RWPE2 (cell line): ENCODE measurements at regions not wholly inside any gene's neighbourhood (a gene's known extent, or its start where the extent isn't known, plus 50 kb on each side); places are given as distances from the start of the nearest gene placed in this dataset.
A peak's percentile ranks its signal among the peaks of the same experiment; 100 is the strongest.

ENCODE experiments used
- ATAC-seq: fragments of 200-7000 bp; cut with Tn5 transposase; 3 replicates; pipeline ENCODE4 v1.9.1; 2021; ENCODE audit warnings: low read depth
- DNase-seq: peaks from one replicate; pipeline ENCODE4 v3.0.0-alpha.2; 2020; ENCODE audit warnings: low spot score
- H3K27ac ChIP-seq: fragments of 450-650 bp; 2 replicates; pipeline ENCODE4 v1.5.1; 2017; ENCODE audit warnings: mild to moderate bottlenecking; ENCODE audit not compliant: poor library complexity, severe bottlenecking
- H3K27me3 ChIP-seq: fragments of 250-450 bp; sonication (Bioruptor Pico); 2 replicates; pipeline ENCODE4 v1.5.1; 2021; ENCODE audit warnings: mild to moderate bottlenecking, moderate library complexity; ENCODE audit not compliant: insufficient read depth, poor library complexity, severe bottlenecking
- H3K36me3 ChIP-seq: fragments of 250-450 bp; sonication (Bioruptor Pico); 2 replicates; pipeline ENCODE4 v1.5.1; 2020; ENCODE audit warnings: low read depth, mild to moderate bottlenecking, moderate library complexity
- H3K4me1 ChIP-seq: fragments of 250-450 bp; sonication (Bioruptor Pico); 2 replicates; pipeline ENCODE4 v1.5.1; 2021; ENCODE audit warnings: mild to moderate bottlenecking, moderate library complexity; ENCODE audit not compliant: insufficient read depth, poor library complexity, severe bottlenecking
- H3K4me3 ChIP-seq: fragments of 250-450 bp; sonication (Bioruptor Pico); 2 replicates; pipeline ENCODE4 v1.5.1; 2021; ENCODE audit warnings: mild to moderate bottlenecking, moderate library complexity; ENCODE audit not compliant: severe bottlenecking
- H3K9me3 ChIP-seq: fragments of 250-450 bp; sonication (Bioruptor Pico); 2 replicates; pipeline ENCODE4 v1.5.1; 2021; ENCODE audit warnings: mild to moderate bottlenecking, moderate library complexity; ENCODE audit not compliant: severe bottlenecking
- CTCF ChIP-seq: fragments of 450-650 bp; IDR thresholded peaks from one replicate; pipeline ENCODE4 v1.5.1; 2017; ENCODE audit warnings: mild to moderate bottlenecking, moderate library complexity; ENCODE audit not compliant: poor library complexity, severe bottlenecking

DNA sequence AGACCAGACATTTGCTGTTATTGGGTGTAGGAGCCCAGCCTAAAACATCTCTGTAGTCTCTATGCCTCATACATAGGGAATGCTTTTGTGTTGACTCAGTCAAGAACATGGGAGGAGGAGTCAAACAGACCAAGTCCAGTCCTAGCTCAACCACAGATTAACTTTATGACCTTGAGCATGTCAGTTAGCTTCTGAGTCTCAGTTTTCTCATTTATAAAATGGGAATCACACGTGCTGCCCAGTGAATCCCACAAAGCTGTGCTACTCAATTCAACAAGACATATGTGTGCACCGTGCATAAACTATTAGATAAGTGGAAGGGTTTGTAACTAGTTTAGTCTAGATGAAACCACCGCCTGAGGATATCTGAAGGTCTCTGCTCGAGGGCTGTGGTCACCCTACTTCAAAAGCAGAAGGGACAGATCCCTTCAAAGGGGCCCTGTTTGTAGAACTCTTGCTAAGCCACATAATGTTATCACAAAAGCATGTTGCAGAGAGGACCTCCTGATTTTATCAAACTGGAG lies 109.5 kb upstream of the NFIA start:
- no peaks in the 10 kb centered on the region for H3K27me3 ChIP-seq
- H3K4me1 ChIP-seq = peaks cover 6% of the 10 kb centered on the region
- no peaks in the 10 kb centered on the region for H3K36me3 ChIP-seq
- H3K9me3 ChIP-seq = no peaks in the 10 kb centered on the region
- peak; percentile 98 for ATAC-seq
- H3K4me3 ChIP-seq = no peak overlapping the region
- TF ChIP-seq CTCF = no peak
- no peak for DNase-seq
- H3K27ac ChIP-seq = no peak overlapping the region

DNA sequence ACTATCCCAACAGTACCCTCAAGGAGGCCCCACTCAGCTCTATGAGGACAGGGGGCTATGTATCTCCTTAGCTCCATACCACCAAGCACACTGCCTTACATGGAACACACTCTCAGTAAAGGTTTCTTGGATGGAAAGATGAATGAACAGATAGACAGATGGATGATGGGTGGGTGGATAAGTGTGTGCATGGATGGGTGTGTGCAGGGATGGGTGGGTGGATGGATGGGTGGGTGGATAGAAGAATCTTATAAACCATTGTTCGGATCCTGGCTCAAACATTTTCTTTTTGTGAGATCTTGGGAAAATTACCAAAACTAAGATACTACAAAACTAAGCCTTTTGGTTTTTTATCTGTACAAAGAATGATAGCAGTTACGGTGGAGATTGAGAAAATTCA lies 111.0 kb upstream of the NFIA start:
- DNase-seq = no peak
- H3K27ac ChIP-seq = no peak overlapping the region
- TF ChIP-seq CTCF = no peak

DNA sequence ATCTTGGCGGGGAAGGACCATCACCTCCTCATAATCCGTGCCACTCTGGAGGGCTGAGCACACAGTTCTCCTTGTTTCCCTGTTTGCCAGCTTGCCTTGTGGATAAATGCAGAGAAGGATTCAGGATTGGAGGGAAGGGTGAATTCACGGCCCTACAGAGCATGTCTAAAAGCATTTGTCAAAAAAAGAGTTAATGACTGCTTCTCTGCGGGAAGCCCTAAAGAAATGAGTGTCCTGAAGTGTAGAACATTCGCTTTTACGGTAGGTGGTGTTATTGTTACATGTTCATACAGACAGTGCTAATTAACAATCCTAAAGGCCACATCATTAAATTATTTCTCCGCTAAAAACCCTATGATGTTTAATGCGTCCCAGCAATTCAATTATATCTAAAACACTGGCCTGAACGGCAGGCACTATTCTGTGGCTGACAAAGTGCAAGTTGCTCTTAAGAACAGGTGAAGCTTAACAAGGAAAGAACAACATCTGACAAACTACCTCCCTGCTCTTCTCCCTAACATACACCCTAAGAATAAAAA lies 112.3 kb upstream of the NFIA start:
- H3K27ac ChIP-seq = no peak overlapping the region
- ATAC-seq = peak; percentile 51; the same call in 2 of the 3 replicates
- H3K4me1 ChIP-seq = peaks cover 6% of the 10 kb centered on the region
- H3K27me3 ChIP-seq = no peaks in the 10 kb centered on the region
- no peak for DNase-seq
- H3K9me3 ChIP-seq = peaks cover 6% of the 10 kb centered on the region
- TF ChIP-seq CTCF = peak; percentile 58
- no peaks in the 10 kb centered on the region for H3K36me3 ChIP-seq
- no peak overlapping the region for H3K4me3 ChIP-seq

More for the DNA sequence above, 111.0 kb upstream of the NFIA start:
- H3K4me1 ChIP-seq = peaks cover 6% of the 10 kb centered on the region
- no peak overlapping the region for H3K4me3 ChIP-seq
- no peak for ATAC-seq
- H3K9me3 ChIP-seq = no peaks in the 10 kb centered on the region
- no peaks in the 10 kb centered on the region for H3K27me3 ChIP-seq
- H3K36me3 ChIP-seq = no peaks in the 10 kb centered on the region

DNA sequence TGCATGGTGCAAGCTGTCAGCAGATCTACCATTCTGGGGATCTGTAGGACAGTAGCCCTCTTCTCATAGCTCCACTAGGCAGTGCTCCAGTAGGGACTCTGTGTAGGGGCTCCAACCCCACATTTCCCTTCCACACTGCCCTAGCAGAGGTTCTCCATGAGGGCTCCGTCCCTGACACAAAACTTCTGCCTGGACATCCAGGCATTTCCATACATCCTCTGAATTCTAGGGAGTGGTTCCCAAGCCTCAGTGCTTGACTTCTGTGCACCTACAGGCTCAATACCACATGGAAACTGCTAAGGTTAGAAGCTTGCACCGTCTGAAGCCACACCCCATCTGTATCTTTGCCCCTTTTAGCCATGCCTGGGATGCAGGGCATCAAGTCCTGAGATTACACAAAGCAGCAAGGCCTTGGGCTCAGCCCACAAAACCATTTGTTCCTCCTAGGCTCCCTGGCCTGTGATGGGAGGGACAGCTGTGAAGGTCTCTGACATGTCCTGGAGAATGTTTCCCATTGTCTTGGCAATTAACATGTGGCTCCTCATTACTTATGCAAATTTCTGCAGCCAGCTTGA lies 117.0 kb upstream of the NFIA start:
- Histone ChIP-seq H3K27ac (no peak overlapping the region), H3K4me1 (peaks cover 5% of the 10 kb centered on the region), H3K27me3 (no peaks in the 10 kb centered on the region), H3K4me3 (no peak overlapping the region), H3K36me3 (no peaks in the 10 kb centered on the region), H3K9me3 (peaks cover 6% of the 10 kb centered on the region)
- no peak for TF ChIP-seq CTCF
- no peak for ATAC-seq
- no peak for DNase-seq

GRCh38 chr1:60963167-60963940 lies 119.0 kb upstream of the NFIA start:
- H3K27me3 ChIP-seq = no peaks in the 10 kb centered on the region
- no peak overlapping the region for H3K4me3 ChIP-seq
- no peak for TF ChIP-seq CTCF
- no peaks in the 10 kb centered on the region for H3K36me3 ChIP-seq
- no peak overlapping the region for H3K27ac ChIP-seq
- DNase-seq (no peak), ATAC-seq (no peak)
- H3K9me3 ChIP-seq = peaks cover 6% of the 10 kb centered on the region
- peaks cover 5% of the 10 kb centered on the region for H3K4me1 ChIP-seq
